ENCODE measurements at regions not wholly inside any gene's neighbourhood (a gene's known extent, or its start where the extent isn't known, plus 50 kb on each side); places are given as distances from the start of the nearest gene placed in this dataset.
"Not testable (repeated sequence)": the region's sequence is repeated elsewhere in the genome, so short reads cannot be mapped to it uniquely, and the experiment has no call there.

DNA sequence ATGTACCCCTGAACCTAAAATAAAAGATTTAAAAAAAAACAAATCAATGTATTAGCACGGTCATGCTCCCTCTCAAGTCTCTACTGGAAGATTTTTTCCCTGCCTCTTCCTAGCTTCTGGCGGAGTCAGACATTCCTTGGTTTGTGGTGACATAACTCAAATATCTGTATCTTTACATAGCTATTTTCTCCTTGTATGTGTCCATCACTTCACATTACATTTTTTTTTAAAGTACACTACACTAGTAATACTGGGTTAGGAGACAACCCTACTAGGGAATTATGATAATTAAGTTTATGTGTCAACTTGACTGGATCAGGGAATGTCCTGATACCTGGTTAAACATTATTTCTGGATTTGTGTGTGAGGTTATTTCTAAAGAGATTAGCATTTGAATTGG lies 1197.9 kb downstream of the TECRL start:
- H3K4me3 ChIP-seq (ENCODE audit: low read depth, low read length): no peak overlapping the region
- DNase-seq (ENCODE audit: low read depth): no peak

DNA sequence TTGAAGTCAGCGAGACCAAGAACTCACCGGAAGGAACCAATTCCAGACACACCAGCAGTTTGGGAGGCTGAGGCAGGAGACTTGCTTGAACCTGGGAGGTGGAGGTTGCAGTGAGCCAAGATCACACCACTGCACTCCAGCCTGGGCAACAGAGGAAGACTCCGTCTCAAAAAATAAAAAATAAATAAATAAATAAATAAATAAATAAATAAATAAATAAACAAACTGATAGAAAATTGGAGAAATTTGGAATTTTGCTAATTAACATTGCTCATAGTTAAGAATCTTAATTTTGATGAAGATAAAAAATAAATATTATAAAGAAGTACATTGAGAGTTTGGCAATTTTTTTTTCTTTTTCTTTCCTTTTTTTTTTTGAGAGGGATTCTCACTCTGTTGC lies 1216.2 kb downstream of the TECRL start:
- not testable (repeated sequence) for H3K4me3 ChIP-seq (ENCODE audit: low read depth, low read length); DNase-seq (ENCODE audit: low read depth)

DNA sequence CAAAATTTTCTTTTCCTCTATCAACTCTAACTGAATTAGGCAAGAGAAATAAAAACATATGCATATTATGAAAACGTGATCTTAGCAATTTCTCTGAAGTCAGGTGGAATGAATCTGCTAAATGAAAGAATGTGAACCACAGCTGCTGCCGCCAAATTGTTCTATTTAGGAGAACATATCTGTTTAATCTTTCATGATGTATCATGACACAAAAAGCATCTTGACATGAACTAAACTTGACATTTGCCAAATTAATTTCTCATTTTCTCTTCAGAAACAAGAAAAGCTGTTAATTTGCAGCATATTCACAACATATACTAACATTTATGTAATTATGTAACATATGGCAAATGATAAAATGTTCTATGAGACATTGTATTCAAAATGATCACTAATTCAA lies 1237.9 kb downstream of the TECRL start:
- no peak overlapping the region for H3K4me3 ChIP-seq (ENCODE audit: low read depth, low read length)

DNA sequence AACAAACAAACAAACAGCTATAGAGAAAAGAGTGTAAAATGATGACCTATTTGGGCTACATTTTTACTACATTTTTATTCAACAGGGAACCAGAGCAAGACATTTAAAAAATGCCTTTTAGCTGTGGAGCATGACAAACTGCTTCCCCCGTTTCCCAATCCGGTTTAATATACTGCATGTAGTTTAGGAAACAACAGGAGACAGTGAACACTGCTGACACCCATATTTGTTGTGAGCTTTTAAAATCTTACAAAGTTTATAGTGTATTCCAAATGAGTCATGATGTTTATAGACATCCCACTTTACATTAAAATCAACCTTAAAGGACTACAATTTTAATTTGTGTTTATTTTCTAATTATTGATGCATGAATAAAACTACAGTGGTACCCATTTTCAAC lies 1238.3 kb downstream of the TECRL start:
- DNase-seq (ENCODE audit: low read depth): no peak
- no peak overlapping the region for H3K4me3 ChIP-seq (ENCODE audit: low read depth, low read length)

More for the DNA sequence above, 1237.9 kb downstream of the TECRL start:
- DNase-seq (ENCODE audit: low read depth): no peak

DNA sequence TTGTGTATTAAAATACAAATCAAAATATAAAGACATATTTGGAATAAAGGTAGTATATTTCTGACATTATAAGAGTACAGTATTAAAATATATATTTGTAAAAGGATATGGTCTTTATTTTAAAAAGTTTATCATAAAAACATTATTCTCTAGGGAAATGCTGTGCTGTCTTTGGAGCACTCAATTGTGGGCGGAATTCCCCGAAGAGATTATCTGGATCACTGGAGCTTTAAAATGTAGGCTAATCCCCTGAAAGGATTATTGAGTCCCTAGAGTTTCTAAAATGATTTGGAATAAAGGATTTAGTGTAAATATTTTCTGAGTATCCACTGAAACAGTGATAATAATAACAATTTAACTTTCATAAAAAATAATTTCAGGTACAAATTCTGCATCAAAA lies 1239.4 kb downstream of the TECRL start:
- no peak overlapping the region for H3K4me3 ChIP-seq (ENCODE audit: low read depth, low read length)
- DNase-seq (ENCODE audit: low read depth): no peak

DNA sequence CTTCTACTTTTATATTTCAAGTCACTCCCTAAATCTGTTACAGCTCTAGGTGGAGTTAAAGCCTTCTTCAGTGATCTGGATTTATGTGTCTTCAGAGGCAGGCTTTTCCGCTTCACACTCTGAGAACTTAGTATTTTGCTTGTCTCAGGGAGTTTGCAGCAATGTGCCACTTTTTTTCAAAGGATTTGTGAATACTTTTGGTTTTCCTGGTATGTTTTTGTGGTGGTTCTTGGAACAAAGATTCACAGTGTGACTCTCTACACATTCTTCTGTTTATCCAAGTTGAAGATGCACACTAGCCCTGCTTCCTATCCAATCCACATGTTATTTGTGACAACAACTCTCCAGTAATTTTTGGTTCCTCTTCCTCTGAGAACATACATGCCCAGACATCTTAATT lies 1253.7 kb downstream of the TECRL start:
- no peak for DNase-seq (ENCODE audit: low read depth)
- H3K4me3 ChIP-seq (ENCODE audit: low read depth, low read length): no peak overlapping the region

DNA sequence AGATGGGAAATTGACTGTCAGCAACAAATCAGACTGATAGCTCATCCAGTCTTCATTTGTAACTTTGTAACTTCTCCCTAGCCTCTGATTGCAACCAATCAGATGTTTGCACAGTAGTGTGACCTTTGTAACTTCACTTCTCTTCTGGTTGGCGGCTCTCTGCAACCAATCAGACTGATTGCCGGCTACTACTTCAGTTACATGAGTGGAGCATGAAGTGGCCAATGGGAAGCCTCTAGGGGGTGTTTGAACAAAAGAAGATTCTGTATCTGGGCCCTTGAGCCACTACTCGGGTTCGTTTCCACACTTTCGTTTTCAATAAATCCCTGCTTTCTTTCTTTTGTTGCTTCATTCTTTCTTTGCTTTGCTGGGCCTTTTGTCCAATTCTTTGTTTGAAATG lies 1285.8 kb downstream of the TECRL start:
- DNase-seq (ENCODE audit: low read depth): no peak
- H3K4me3 ChIP-seq (ENCODE audit: low read depth, low read length): no peak overlapping the region

DNA sequence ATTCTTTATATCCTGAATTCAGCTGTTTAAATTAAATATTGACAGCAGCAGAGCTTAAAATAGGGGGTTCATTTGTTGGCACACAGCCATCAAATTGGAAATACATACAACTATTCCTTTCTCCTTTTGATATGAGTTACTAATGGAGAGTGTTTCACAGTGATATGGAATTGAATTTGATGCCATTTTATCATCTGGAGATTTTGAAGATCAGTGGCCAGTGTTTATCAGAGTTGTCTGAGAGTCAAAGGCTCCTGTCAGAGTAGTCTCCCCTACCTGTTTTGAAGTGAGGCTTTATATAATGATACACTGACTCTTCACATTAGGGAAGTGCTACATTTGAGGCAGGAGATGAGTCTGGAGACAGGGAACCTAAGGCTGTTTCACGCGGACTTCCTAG lies 1286.3 kb downstream of the TECRL start:
- no peak for DNase-seq (ENCODE audit: low read depth)
- H3K4me3 ChIP-seq (ENCODE audit: low read depth, low read length): no peak overlapping the region

DNA sequence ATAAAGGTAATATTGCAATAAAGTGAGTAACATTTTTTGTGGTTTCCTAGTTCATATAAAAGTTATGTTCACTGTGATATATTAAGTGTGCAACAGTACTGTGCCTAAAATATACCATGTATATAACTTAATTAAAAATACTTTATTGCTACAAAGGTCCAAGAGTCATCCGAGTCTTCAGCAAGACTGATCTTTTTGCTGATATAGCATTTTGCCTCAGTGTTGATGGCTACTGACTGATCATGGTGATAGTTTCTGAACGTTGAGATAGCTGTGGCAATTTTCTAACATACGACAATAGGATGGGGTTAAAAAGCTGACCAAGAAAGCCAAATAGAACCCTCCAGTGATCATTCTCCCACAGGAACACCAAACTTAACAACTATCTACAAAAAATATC lies 1302.7 kb downstream of the TECRL start:
- H3K4me3 ChIP-seq (ENCODE audit: low read depth, low read length): no peak overlapping the region
- DNase-seq (ENCODE audit: low read depth): no peak

DNA sequence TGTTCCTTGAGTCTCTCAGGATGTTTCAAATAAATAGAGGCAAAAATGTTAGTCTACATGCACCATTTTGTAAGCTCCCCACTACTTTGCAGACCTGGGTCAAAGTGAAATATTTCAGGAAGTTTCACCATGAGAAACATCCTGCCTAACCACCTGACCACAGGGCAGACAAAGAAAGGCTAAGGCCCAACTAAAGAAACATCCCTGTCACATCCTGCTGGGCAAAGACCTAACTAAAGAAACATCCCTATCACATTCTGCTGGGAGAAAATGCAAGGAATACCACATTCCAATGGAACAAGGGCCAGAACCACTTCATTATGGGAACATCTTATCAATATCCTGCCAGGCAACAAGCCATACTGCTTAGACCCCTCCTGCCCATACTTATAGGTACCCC lies 1303.4 kb downstream of the TECRL start:
- H3K4me3 ChIP-seq (ENCODE audit: low read depth, low read length): no peak overlapping the region
- no peak for DNase-seq (ENCODE audit: low read depth)

DNA sequence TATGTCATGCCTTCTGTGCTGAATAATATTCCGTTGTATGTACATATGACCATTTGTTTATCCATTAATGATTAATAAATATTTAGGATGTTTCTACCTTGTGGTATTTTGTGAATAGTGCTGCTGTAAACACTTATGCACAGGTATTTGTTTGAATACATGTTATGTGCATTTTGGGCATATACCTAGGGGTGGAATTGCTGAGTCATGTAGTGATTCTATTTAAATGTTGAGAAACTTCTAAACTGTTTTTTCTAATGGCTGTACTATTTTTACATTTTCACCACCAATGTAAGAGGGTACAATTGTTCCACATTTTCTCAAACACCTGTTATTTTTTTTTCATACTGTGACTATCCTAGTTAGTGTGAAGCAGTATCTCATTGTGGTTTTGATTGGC lies 1318.6 kb downstream of the TECRL start:
- no peak for DNase-seq (ENCODE audit: low read depth)

DNA sequence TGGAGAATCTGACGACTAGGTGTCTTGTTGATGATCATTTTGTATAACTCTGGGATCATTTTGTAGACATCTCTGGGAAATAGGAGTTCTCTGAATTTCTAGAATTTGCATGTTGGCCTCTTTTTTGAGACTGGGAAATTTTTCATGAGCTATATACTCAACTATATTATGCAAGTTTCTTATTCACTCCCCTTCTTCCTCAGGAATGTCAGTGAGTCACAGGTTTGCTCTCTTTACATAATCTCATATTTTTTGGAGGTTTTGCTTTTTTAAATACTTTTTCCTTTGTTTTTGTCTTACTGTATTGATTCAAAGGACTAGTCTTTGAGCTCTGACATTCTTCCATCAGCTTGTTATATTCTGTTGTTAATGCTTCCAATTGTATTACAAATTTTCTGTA lies 1324.2 kb downstream of the TECRL start:
- no peak for DNase-seq (ENCODE audit: low read depth)
- H3K4me3 ChIP-seq (ENCODE audit: low read depth, low read length): no peak overlapping the region

More for the DNA sequence above, 1318.6 kb downstream of the TECRL start:
- no peak overlapping the region for H3K4me3 ChIP-seq (ENCODE audit: low read depth, low read length)

DNA sequence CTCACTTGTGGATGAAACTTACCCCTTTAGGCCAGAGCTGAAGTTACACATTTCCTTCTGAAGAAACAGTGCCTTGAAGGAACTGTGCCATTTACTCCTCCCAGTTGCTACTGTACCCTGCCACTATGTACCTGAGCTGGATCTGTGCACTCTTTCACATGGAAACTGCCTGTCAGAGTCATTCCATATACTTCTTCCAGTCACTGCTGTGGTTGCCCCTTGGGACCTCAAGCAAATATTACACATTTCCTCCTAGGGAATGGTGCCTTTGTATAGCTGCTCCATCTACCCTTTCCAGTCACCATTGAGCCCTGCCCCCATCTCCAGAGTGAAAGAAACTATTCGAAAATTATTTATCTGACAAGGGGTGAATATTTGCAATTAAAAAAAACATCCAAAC lies 1328.3 kb downstream of the TECRL start:
- H3K4me3 ChIP-seq (ENCODE audit: low read depth, low read length): no peak overlapping the region
- no peak for DNase-seq (ENCODE audit: low read depth)

DNA sequence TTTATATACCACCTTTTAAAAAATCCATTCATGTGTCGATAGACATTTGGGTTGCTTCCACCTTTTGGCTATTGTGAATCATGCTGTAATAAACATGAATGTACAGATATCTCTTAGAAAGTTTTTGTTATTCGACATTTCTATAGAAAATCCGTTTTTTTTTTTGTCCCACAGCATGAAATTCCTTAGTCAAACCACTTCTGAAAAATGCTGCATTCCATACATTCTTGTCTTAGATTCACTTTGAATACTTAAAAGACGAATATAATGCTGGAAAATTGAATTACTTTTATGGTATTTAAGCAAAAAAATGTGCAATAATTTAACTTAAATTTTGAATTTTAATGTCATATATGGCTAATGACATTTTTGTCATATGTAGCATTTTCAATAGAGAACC lies 1345.5 kb downstream of the TECRL start:
- no peak for DNase-seq (ENCODE audit: low read depth)
- H3K4me3 ChIP-seq (ENCODE audit: low read depth, low read length): no peak overlapping the region

DNA sequence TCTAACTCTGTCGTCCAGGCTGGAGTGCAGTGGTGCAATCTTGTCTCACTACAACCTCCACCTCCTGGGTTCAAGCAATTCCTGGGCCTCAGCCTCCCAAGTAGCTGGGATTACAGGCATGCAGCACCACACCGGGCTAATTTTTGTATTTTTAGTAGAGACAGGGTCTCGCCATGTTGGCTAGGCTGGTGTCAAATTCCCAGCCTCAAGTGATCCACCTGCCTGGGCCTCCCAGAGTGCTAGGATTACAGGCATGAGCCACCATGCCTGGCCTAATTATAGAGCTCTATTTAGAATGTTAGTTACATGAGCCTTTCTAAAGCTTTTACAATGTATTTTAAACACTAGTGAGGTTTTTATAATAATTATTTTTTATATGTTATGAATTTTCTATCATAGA lies 1346.4 kb downstream of the TECRL start:
- DNase-seq (ENCODE audit: low read depth); H3K4me3 ChIP-seq (ENCODE audit: low read depth, low read length): not testable (repeated sequence)

DNA sequence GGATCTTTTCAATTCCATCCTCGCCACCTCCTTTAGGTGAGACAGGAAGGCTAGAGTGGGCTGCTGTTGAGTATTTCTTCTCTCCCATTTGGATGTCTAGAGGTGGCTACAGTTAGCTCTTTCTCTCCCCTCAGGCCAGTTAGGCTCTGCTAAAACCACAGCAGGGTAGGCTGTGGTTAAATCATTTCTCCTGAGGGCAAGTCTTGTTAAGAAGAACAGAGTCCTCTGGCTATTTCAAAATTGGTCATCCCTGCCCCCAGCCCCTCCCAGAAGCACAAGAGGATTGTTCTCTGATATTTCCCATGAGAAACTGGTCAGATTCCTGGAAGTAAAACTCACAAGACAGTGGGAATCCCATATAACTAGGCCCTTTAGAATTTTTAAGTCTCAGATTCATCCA lies 1359.5 kb downstream of the TECRL start:
- DNase-seq (ENCODE audit: low read depth): no peak
- no peak overlapping the region for H3K4me3 ChIP-seq (ENCODE audit: low read depth, low read length)

DNA sequence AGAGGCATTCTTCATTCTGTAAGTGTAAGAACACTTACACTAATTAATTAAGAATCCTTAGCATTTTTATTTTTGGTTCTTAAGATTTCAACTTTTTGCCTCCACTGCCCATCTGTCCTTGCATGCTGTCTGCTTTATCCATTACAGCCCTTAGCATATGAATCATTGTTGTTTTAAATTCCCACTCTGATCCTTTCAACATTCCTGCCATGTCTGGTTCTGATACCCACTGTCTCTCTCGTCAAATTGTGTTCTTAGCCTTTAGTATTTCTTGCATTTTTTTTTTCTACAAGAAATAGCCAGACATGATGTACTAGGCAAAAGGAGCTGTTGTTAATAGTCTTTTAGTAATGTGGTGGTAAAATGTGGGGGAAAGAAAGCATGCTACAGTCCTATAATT lies 1360.0 kb downstream of the TECRL start:
- DNase-seq (ENCODE audit: low read depth): no peak
- no peak overlapping the region for H3K4me3 ChIP-seq (ENCODE audit: low read depth, low read length)

DNA sequence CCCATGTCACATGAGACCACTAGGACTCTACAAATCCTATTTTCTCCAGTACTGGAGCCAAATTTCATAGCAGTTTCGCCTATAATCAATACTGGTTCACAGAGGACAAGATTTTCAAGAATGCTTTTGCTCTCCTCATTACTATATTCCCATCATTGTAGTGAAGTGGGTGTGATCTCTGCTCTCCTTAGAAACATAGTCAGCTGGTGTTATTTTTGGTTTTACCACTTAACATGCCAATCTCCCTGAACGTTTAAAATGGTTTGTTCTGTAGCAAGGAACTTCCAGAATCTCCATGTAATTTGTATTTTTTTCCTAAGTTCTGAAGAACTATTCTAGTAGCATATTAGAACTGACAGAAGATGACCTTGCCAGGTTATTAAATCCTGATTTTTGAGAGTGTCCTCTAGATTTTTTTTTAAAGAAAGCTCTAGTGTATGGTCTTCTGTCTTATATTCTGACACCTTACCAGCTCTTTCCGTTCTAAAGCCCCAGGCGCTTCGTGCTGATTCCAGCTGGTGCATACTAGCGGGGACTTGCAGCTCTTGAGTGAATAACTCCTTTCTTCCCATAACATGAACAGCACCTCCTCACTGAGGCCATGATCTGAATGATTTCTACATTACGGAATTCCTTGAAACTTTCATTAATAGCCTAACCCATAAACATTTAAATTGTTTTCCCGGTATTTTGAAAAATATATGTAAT lies 1372.9 kb downstream of the TECRL start:
- no peak for DNase-seq (ENCODE audit: low read depth)
- no peak overlapping the region for H3K4me3 ChIP-seq (ENCODE audit: low read depth, low read length)

DNA sequence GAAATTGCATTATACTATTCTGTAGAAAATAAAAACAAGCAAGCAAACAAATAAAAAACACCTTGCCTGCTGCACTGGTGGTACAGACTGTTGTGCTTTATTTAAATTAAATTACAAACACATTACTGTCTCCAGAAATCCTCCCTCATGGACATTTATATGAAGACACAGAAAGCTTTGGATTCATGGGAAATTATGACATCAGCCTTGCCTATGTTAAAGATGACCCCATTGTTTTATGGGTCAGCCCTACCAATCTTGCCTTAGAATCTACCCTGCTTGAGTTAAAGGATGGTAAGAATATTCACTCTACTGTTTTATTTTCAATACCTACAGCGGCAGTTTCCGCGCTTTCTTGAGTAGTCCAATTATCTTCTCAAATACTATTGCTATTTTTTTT lies 1379.9 kb downstream of the TECRL start:
- H3K4me3 ChIP-seq (ENCODE audit: low read depth, low read length): no peak overlapping the region

DNA sequence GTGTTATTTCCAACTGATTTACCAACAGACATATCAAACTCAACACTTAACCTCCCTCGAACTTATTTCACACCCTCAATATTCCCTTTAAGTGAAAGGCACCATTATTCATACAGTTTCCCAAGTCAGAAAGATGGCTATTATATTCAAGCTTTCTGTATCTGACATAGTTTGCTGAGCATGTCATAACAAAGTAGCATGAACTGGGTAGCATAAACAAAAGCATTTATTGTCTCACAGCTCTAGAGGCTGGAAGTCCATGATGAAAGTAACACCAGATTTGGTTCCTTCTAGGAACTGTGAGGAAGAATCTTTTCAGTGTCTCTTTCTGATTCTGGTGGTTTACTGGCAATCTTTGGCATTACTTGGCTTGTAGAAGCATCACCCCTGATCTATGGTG lies 1388.6 kb downstream of the TECRL start:
- H3K4me3 ChIP-seq (ENCODE audit: low read depth, low read length): no peak overlapping the region
- no peak for DNase-seq (ENCODE audit: low read depth)

More for the DNA sequence above, 1379.9 kb downstream of the TECRL start:
- DNase-seq (ENCODE audit: low read depth): no peak

DNA sequence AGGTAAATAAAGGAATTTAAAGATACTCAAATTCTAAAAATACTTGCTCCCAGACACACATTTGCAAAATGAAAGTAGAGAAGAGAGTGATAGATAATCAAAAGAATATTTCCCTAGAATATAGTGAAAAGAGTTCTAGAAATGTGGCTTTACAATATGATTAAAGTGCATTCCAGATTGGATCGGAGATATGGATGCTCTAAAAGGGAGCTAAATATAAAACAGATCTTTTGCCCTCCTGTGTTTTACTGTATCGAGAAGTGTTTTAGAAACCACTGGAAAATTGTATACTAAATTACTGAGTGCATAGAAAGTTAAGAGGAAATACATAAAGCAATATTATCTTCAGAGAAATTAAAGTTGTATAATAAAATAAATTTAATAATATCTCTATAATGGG lies 1392.0 kb downstream of the TECRL start:
- H3K4me3 ChIP-seq (ENCODE audit: low read depth, low read length): no peak overlapping the region
- no peak for DNase-seq (ENCODE audit: low read depth)

DNA sequence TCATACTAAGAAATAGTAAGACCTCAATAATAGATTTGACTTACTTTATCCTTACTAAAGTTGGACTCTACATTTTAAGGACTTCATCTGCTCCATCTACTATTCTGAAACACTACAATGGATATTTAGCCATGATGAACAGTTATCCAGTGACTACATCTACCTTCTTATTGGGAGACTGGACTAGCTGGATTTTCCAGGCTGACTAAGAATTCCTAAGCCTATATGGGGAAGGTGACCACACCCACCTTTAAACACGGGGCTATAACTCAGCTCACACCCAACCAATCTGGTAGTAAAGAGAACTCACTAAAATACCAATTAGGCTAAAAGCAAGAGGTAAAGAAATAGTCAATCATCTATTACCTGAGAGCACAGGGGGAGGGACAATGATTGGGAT lies 1438.4 kb downstream of the TECRL start:
- DNase-seq (ENCODE audit: low read depth): no peak
- no peak overlapping the region for H3K4me3 ChIP-seq (ENCODE audit: low read depth, low read length)
